NCI-H2107 treated with DMSO at 0.1 percent for 48 hours (cell line): ENCODE measurements at regions not wholly inside any gene's neighbourhood (a gene's known extent, or its start where the extent isn't known, plus 50 kb on each side); places are given as distances from the start of the nearest gene placed in this dataset.

ENCODE experiments used
- DNase-seq: peaks from one replicate; lab custom pipeline; 2025; ENCODE audit not compliant: unreplicated experiment; lab: John Stamatoyannopoulos, UW

GRCh38 chr2:173419506-173419905 is 64.8 kb downstream of the CDCA7 start:
- DNase-seq = no peak

- DNase-seq = no peak
Measured at GRCh38 chr2:173424886-173425285, 70.2 kb downstream of the CDCA7 start.

DNA sequence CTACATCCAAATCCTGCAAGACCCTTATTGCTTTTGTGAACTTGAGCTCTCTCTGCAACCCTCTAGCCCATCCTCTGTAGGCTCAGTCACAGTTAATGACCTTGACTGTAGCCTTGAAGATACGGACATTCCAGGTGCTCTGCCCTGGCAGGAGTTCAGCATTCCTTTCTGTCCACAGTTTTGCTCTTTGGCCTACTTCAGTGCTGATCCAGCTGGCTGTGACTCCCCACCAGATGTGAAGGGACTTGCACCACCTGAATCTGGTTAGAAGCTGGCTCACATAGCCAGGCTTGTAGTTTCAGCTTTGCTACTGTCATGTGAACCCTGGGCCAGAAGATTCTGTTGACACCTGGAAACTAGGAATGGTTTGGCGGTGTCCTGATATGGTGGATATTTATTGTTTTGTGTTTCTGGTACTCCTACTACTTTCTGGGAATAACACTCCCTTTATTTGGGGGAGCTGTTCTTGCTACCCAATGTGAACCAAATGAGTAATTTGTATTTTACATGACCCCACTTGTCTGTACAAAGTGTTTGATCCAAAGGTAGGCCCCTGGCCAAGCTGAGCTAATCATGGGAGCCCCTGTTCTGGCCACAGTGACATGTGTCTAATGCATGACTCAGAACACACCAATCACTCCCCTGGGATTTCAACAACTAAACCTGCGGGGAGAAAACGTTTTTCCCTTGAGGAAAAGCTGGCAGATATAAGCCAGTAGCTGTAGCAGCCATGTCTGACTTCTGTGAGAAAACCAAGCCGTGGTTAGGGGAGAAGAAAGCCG is 73.4 kb downstream of the CDCA7 start:
- peak; percentile 6 for DNase-seq

GRCh38 chr2:173431191-173431590 is 76.5 kb downstream of the CDCA7 start:
- no peak for DNase-seq

DNA sequence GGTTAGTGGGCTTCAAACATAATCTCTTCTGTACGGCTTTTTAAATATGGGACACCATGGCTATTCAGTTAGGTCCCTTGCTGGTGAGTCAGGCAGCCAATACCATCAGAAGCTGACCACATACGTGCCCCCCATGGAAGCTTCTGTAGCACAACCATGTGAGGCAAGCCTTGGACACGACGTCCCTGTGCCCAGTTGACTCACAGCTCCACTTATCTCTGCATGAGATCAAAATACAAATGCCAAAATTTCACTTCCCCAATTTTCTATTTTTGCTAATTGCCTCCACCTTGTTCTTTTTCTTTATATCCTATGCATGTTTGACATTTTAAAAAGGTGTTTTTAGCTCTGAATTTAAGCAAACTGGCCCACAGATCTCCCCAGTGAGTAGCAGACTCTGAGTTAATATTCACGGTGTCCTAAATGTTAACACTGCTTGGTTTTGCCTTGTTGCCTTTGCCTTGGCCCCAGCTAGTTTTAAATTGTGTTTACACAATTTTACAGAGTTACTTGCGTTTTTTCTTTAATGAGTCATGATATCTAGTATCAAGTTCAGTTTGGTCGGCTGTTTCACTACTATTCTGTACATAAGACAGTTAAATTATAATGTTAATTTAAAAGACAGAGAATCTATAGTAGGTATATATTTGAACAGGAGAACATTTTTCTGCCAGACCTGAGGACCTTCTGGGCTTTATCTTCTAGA is 77.5 kb downstream of the CDCA7 start:
- no peak for DNase-seq

DNA sequence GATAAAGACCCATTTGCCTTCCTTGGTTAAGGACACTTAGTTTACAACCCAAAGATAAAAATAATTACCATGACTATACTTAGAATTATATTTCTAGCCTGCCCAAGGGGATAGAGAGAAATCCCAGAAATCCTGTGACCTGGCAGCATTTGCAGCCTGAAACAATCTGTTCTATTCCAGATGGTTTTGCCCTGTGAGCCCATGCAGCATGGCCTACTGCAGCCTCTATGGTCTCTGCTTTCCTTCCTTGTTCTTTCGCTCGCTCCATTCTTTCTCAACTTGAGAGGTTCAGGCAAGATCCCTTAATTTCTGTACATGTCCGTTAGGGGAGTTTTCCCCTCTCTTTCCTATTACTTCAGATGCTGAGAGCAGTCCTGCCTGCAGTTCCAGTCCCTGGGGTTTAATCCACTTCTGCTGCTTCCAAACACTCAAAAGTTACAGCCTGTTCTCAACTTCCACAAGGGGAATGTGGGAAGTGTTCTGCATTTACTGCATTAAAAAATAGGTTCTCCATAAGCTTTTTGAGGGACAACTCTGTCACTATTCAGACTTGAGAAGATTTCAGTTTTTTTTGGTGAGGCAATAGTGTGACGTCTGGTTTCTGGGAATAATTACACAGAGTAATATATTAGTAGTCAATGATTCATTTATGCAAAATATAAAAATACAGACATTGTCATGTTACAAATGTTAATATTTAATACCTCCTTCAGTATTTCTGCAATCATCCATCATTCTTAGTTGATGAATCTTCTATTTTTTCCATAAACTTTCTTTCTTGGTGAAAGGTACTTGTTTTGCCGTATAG is 80.3 kb downstream of the CDCA7 start:
- no peak for DNase-seq

DNA sequence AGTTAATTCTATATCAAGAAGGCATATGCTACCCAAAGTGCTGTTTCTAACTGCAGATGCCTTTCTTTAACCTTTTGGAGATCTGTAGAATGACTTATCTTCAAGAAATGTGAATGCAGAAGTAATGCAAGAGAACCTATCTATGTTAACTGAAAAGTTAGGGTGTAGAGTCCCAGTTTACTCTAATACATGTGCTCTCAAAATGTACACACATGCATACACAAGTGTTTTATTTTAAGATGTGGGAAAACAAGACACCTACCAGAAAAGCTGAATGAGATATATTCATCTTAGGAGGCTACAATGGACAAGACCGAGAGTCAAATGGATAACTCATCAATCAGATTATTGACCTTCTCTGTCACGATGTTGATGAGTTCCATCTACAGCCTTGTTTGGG is 80.9 kb downstream of the CDCA7 start:
- no peak for DNase-seq

- no peak for DNase-seq
Measured at GRCh38 chr2:173436088-173436487, 81.4 kb downstream of the CDCA7 start.

DNA sequence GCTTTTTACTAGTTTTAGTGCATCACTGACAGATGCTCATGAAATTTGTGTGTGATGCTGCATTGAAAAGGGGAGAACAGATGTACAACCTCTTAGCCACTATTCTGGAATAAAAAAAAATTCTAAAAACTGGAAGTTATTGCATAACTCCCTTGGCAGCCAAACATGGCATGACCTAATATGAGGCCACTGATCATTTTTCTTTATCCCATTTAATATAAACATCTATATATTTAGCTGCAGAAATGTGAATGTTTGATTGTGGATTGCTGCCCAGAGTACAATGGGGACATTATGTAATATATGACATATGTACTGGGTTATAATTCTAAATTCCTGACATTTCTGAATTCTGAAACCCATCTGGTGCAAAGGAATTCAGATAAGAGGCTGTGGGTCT is 86.5 kb downstream of the CDCA7 start:
- no peak for DNase-seq

- DNase-seq = no peak
Measured at GRCh38 chr2:173442542-173442941, 87.9 kb downstream of the CDCA7 start.

GRCh38 chr2:173446722-173447121 is 92.0 kb downstream of the CDCA7 start:
- DNase-seq = no peak

DNA sequence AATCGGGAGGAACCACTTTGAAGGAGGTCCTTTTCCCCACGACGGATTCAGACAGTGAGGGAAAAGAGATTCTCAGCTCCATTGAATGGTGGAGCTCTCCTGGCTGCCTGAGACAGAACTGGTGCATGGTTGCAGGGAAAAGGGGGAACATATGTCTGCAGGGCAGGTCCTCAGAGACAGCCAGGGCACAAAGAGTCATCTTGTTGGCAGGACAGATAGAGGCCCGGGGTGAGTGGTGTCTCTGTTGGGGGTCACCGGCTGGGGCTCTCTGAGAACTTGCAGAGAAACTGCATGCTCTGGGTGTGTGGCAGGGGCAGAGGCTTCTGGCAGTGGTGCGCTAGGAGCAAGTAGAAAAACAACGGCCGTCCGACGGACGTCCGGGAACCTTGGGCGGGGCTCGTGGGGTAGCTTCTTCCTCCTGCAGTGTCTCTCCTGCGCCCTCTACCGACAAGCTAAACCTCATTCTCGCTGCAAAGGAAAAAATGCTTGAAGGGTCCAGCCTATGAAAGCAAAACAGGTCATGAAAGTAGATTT is 94.3 kb downstream of the CDCA7 start:
- peak; percentile 33 for DNase-seq

DNA sequence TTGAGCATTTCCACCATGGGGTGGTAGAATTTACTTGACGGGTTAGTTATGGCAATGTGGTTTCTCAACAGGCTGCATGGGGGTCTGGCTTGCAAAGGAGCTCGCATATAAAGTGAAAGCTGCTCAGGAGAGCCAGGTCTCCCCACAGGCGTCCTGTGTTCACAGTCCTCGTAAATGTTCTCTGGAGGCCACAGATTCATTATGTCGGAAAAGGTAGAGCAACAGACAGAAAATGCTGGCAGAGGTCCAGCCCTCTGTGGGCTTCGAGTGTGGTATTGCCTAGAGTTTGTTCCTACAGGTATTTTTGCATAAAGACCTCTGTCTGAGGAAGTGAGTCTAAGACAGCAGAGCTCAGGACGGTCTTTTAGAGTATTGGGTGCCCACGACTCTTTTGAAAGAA is 96.4 kb downstream of the CDCA7 start:
- DNase-seq = peak; percentile 13

DNA sequence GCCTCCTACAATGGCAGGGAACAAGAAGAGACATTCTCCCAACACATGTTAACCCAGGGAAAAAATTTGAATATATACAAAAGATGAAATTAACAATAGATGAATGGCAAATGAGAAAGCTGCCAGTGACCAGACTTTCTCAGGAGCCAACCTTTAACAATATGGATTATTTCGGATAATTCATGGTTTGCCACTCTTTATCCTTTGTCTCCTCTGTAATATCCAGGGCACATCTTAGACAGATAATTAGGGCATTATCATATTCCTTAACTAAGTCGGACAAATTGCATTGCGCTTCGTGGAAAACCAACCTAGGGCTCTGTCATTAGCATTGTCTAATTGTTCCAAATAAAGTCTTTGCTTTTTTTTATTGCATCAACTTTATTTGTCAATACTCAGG is 97.3 kb downstream of the CDCA7 start:
- no peak for DNase-seq

DNA sequence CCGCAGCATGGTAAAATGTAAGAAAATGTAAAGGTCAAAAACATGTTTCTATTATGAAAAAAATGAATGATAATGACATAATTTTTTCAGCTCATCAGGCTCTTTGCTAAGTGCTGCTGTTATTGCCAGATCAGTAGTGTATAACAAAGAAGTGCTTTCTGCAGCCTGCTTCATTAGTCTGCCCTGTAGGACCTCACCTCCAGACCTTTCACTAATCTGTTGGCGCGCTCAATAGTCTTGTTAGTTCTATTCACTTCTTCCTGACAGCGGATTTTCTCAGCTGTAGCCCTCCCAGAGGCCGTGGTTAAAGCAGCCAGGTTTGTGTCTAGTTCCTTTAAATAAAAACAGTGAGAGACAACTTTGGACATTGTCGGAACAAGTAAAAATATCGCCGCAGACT is 97.7 kb downstream of the CDCA7 start:
- no peak for DNase-seq

DNA sequence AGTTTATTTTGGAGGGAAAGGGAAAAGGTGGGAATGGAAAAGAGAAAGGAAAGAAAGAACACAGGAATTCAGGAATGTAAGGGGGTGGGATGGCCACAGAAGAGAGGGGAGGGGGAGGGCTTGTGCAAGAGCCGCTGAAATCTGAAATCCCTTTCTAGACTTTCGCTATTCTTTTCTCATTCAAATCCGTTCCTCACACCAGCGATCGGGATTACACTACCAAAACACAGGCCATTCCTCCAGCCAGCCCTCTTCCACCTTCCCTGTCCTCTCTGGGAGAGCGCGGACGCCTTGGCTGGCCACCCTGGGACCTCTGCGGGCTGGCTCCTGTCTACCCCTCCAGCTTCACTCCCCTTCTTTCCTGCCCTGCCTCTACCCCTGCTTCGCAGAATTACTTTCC is 102.3 kb downstream of the CDCA7 start:
- DNase-seq = no peak

GRCh38 chr2:173457366-173457765 is 102.7 kb downstream of the CDCA7 start:
- no peak for DNase-seq

DNA sequence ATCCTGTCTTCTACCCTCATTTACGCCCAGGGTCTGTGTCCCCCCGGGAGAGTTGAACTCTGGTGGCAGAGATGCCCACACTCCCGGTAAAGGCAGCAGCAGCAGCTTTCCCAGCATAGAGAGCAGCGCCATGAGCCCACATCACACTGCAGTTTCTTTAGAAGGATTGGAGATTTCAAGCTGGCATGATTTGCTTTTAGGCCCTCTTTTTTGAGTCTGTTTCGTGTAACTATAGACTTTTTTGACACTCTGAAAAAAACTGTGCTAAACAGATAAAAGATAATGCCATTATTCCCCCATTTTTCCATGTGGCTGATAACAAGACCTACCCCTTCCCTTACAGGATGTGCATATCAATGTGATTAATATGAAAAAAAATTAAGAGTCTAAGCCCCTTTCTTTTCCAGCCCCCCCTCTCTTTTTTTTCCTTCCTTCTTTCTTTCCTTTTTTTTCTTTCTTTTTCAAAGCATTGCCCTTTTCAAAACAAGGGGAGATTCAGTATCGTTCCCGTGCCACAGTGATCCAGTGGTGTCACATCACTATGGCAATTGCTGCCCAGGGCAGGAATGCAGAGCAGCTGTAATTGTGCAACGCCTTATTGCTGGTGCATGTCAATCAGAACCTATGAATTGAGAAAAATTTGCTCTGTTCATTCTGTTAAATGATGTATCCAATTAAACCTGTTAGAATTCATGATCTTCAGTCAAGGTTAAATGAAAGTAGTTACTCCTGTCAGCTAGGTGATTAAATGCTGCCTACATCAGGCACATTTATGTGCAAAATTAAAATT is 104.5 kb downstream of the CDCA7 start:
- no peak for DNase-seq

DNA sequence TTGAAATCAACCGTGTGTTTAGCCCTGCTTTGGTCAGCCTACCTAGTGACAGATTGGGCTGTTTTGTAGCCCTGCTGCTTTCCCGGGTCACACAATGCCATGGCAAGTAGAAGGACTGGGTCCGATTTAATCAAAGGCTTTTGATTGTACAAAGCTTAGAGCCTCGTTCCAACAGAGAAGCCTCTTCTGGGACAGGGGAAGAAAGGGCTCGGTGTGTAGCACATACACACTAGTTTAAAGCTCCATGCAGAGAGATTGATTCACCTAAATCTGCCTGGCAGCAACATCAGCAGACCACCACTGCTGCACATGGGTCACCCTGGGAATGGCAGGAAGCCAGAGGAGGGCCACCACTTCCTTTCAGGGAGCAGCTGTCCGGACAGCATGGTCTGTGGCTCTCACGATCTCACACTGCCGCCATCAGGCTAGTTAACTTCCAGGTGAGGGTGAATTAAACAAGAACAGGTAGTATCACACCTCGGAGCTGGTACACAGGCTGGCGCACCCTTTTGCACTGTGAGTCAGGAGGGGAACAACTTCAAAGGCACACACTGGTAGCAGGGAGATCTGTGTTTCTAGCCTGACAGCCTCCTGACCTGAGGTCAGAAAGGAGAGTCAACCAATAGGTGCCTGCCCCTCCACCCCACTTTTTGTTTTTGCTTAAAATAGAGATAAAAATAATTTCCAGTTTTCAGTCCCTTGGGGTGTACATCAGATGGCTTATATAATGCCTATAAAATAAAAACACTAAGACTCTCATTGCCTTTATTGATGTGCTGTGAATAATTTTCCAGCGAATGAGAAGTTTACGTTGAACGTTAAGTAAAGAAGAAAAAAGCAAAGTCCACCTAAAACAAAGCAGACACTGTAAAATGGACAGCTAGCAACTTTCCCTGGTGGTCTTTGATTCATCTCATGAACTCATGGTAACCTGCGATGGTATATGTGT is 108.5 kb downstream of the CDCA7 start:
- no peak for DNase-seq

DNA sequence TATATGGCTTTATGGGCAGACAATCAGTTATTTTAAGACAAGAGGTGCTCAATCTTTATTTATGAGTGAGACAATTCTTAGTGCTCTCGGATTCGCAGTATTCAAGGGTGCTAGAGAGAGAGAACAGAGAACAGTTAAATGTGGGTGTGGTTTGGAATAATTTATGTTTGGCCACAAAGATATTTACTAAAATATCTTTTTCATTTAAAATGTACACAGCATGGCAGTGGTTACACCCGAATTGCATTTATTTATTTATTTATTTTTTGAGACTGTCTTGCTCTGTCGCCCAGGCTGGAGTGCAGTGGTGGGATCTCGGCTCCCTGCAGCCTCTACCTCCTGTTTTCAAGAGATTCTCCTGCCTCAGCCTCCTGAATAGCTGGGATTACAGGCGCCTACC is 109.2 kb downstream of the CDCA7 start:
- no peak for DNase-seq
